ENCODE measurements at regions not wholly inside any gene's neighbourhood (a gene's known extent, or its start where the extent isn't known, plus 50 kb on each side); places are given as distances from the start of the nearest gene placed in this dataset.
A peak's percentile ranks its signal among the peaks of the same experiment; 100 is the strongest.

DNA sequence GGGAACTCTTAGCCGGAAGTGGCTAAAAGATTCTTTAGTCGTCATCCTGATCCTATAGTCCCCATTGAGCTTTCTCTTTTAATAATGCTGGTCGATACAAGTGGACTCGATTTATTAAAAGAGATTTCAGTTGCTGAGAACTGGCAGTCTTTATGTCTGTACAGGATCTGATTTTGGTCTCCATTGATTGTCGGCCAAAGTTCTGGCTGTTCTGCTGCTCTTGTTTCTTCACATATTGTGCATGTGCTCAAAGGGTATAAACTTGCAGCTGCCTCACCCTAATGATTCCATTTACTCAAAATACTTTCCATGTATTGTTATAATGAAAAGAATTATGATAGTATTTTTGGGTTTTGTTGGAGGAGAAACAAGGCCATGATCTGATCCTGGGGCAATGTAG is 100.7 kb upstream of the CTTNBP2 start:
- DNase-seq: no peak

DNA sequence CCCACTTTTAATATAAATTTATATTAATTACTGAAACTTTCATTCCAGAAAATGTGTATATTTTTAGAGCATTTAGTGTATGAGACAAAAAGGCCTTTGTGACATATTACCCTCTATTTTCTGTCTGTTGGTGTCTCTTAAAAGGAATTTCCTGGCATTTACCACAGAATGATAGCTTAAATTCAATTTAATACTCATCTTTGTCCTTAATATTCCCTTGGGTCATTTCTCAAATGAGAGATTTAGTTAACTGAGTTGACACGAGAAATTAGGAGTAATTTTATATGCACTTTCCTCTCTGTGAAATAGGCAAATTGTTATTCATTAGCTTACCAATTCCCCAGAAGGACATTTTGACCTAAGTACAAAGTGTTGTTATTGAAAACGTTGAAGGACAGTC is 101.7 kb upstream of the CTTNBP2 start:
- DNase-seq: no peak

DNA sequence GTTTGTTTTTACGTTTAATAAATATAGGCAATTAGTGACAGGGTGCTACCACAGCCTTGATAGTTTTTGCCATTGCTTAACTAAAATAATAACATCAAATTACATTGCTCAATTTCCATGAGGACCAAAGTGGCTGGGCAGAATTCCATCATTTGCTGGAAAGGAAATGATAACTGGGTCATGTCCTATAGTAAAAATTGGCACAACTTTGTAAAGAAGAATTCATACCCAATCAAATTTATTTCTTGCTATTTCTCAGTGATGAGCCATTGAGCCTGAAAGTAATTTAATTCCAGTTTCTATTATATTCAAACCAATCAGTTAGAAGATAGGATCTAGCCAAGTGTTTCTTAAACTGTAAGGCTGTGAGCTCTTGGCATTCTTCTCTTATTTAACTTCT is 102.2 kb upstream of the CTTNBP2 start:
- DNase-seq: peak; percentile 2

DNA sequence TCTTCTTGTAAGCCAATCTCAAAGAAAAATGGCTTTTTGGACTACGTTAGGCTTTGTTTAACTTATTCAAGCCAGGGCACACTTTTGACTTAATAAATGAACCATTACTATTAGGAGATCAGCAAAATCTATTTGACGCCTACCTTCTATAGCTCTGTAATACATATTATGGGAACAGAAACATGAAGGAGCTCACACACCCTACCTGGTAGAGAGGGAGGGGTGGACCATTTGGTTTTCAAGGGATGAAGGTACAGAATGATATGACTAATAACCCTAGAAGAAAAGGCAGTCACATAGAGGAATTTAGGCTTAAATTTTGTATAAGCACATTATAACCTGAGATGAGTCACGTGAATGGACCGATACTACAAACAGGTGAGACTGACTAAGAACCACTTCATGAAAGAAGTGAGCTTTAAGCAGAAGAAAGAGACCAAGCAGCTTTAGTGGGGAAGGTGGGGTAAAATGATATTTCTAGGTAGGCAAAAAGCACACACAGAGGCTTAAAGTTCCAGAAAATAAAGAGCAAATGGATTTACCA is 106.8 kb upstream of the CTTNBP2 start:
- no peak for DNase-seq

DNA sequence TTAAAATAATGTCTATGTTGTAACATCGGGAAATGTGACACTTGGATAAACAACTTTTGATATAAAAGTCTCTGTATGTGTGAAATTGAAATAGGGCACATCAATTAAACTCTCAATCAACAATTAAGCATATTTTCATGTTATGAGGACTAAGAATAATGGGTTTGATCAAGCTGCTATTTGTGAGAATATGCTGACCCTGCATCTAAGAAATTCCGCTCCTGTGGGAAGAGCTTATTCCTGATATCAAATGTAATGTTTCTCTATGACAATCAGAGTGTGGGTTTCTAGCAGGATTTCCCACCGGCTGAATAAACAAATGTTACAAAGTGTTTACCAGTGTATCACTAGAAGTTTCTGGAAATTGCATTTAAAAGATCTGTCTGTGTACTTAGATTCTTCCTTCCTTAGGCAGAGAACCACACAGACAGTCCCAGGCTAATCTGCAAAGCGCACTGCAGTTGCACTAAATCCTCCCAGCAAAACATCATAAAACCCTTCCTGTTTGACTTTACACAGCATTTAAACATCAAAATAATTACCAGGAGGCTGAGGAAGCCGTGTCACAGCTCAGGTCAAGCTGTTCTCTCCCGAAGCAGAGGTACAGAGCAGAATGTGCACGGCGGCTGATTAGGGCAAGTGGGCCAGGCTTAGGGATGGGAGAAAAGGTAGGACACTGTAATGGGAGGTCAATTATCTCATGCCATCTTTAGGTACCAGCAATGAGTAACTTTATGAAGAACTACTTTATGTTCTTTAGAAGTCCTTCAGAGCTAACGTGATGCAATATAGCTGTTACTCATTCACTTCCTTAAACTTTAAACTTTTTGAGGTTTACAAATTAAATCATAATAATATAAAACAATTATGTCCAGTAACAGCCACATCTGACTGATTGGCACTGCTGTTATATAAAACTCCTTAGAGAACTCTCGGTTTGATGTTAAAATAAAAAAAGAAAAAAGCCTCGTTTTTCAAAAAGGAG is 109.1 kb upstream of the CTTNBP2 start:
- no peak for DNase-seq

DNA sequence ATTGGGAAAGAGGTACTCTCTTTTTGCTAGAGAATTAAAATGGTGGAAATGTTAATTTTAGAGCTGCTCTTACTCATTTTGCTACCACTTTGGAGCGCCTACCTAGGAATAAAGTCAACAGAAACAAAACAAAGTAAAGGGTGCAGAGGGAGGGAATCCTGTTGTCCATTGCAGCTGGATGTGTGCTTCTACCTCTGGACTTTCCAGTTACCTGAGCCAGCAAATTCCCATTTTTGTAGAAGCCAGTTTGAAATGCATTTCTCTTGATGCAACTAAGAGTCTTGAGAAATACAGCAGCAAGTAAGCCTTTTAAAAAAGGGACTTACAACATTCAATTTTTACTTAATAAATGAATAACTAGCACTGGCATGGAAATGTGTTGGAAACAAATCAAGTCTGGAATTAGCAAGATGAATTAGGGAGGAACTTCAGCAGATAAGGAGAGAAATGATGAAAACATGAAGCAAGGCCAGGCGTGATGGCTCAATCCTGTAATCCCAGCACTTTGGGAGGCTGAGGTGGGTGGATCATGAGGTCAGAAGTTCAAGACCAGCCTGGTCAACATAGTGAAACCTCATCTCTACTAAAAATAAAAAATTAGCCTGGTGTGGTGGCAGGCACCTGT is 113.5 kb upstream of the CTTNBP2 start:
- no peak for DNase-seq

DNA sequence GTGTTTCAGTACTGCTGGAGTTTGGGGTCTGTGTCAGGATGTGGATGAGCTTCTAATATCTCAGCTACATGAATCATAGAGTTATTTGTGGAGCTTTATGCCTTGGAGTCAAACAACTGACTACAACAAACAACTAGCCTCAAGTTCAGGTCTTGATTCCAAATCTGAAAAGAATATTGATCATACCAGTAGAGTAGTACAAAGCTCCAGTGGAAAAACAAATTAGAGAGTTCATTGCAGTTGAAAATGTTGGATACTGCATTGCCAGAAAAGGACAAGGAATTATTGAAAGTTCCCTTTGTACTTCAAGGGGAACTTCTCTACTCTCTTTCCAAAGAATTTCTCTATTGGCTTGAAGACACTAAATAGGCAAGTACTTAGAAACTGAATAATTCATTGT is 117.6 kb upstream of the CTTNBP2 start:
- no peak for DNase-seq

DNA sequence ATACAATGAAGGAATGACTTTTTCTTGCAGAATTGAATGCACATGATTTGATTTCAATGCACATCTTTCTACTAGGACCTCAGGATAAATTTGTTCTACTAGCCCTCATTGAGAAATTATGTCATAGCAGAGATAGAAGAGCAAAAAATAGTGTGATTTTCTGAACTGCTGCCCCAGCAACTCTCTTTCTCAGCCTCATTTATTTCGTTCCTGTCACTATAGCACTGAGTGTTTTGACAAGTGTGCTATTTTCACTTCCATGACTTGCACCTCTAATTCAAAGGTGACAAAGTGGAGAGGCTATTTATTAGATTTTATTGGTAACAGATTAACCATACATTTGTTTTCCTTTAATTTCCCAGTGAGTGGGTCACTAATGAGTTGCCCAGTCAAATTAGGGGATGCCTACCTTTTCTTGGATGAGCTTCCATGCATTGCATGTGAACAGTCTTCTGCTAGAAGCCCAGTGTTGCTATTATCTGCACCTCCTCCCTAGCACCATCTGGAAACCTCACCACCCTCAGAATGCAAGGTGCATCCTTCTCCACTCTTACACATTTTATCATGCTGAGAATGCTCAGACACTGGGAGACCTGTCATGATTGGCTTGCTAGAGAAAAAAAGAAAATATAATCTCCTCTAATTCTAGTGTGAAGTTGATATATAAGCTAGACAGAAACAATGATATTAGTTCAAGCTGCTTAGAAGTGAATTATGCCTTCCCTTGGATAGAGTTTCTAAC is 119.6 kb upstream of the CTTNBP2 start:
- DNase-seq: no peak

DNA sequence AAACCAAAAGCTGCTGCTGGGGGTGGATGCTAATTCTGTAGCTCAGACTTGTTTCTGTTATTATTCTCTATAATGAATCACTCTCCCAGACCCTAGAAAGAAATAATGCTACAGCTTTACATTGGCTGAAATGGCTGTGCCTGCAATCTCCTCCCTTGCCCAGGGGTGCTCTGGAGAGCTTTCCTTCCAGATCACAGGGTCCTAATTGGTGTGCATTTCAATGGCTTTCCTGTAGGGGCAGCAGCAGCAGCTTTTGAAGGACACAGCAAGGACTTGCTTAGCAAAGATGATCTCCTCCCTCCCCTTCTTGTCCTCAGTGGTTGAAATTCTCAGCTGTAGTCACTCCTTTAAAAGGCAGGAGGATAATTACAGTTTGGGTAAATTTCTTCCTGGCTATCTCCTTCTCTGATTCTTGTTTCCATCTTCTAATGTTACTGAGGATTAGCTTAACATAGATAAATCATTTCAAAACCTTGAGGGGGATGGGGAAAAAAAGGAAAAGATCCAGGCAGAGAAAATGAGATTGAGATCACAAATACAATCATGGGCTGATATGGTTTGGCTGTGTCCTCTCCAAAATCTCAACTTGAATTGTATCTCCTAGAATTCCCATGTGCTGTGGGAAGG is 120.2 kb upstream of the CTTNBP2 start:
- peak; percentile 28 for DNase-seq

DNA sequence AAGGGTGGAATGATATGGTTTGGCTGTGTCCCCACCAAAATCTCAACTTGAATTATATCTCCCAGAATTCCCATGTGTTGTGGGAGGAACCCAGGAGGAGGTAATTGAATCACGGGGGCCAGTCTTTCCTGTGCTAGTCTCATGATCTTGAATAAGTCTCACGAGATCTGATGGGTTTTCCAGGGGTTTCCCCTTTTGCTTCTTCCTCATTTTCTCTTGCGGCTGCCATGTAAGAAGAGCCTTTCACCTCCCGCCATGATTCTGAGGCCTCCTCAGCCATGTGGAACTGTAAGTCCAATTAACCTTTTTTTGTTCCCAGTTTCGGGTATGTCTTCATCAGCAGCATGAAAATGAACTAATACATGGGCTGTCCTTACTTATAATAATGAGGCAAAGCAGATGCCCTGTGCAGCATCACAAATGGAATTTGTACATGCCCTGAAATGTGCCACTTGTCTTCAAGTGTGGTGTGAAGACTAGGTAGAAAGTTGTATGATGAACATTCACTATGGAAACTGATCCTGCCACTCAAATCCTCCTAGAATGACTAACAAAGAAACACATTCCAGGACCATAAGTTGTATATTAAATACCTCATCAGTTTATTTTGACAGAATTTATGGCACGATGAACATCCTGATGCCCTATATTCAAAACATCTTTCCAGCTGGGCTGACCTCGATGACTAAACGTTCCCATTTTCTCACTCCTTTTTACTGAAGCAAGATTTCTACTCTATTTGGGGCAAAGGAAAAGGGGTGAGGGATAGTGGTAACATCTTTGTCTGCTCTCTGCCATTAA is 122.8 kb upstream of the CTTNBP2 start:
- no peak for DNase-seq

DNA sequence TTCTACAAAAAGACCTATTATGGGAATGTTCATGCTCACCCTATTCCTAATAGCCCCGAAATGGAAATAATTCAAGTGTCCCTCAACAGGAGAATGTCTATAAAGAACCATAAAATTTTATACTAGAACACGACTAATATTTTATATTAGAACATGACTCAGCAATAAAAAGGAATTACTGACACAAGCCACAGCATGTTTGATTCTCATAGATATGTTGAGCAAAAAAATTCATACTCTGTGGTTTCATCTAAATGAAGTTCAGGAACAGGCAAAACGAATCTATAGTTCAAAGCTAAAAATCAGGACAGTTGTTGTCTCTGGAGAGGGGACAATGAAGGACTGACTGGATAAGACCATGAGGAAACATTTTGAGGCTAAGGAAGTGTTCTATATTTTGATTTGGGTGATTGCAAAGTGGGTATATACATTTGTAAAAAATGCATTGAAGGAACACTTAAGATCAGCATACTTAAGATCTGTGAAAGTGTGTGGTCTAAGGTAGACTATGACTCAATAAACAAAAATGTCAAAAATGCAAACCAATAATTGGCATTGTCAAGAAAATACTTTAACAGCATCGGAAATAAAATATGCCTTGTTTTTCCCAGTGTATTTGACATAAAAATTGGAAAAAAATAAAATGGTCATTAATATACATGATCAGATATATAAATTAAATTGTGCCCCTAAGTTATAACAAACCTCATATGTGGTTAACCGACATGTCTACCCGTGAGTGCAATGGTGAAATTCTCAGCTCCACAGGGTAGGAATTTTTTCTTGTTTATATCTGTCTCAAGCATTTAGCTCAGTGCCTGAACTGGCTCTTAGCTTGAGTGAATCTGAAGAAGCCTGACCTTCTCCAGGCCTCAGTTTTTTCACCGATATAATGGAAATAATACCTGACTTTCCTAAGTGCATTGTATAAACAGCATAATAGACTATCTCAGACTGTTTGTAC is 124.9 kb upstream of the CTTNBP2 start:
- no peak for DNase-seq

DNA sequence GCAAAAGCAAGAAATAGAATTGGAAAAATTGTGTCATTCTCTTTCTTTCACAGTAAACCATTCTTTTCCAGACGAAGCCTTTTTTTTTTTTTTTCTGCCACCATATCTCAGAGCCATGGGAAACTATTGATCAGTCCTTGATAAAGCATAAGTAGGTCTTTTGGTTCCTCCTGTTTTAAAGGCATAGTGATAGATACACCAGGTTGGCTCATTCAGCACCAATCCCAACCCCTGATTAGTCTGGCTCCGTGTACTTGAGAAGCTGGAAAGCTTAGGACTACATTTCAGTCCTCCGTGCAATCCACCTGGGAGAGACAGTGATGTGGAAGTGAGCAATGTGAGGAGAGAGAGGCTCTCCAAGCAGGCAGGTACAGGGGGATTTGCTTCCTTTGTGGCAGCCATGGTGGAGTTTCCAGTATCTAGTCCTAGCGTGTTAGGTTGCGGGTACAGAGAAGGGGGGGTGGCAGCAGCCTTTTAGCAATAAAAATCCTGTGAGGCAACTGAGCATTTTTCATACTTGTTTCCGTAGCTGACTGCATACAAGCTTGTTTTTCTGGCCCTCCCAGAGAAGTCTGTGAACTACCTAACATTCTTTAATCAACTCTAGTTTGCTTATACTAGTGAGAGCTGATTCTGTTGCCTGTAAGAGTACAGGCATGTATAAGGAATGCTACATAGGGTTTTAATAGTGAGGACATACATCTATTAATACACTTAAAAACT is 127.4 kb upstream of the CTTNBP2 start:
- DNase-seq: no peak

DNA sequence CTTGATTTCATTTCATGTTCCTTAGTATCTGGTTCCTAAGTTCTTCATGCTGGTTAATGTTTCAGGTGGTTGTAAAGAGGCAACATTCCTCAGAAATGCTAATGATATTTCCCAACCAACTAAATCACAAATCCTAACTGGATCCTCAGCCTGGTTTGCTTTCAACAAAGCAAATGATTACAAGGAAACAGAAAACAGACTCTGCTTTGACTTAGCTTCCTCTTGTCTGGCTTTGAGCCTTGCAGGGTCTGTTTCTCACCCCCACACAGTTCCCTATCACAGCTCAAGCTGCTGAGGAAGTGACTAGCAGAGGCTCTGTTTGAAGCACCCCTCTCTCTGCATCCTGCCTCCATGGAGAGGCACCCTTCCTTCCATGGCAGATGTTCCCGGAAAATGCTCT is 130.2 kb upstream of the CTTNBP2 start:
- DNase-seq: no peak

DNA sequence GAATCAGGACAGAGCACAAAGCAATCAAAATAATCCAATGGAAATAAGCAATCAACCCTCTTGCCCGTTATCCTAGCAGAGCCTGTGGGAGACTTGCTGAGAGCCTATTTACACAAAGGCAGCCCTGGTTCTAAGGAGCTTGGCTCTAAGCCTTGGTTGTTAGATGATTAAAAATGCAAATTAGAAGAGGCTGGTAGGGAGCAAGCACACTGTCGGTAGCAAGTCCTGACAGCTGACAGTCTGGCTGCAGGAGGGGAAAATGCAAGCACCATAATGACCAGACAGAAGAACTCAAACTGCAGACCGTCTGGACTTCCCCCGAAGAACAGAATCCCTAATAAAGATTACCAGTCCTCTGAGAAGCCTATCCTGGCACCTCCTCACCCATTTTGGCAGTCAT is 131.8 kb upstream of the CTTNBP2 start:
- no peak for DNase-seq

DNA sequence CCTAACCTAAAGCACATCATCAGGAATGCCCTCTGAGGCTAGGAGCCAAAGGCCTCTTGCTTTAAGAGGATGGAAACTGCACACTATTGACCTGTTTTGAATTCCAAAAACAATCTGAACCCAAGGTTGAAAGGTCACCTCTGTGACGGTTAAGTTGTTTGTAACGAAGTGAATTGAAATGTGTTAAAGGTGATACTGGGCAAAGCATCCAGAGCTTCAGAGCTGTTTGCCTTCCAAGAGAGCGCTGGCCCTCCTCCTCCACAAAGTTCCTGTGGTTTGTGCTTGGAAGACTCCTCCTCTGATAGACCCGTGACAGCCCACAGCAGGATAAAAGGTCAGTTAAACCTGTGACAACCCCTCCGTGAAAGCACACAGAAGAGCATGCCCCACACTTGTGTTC is 133.7 kb upstream of the CTTNBP2 start:
- no peak for DNase-seq

DNA sequence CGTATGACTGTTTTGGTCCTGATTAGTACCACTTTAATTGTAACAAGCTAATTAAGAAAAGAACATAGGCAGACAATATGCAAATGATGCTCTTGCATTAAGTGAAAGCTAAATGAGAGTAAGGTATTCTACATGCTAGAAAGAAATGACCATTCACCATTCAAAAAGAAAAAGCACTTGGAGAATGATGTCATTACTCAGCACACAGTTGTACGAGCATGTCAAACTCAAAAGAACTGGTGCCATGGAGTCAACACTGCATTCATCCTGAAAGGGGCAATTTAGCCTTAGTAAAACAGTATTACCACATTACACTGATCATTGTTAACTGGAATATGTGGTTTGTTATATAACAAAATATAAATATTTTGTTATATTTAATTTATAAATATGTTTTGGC is 136.2 kb upstream of the CTTNBP2 start:
- no peak for DNase-seq

DNA sequence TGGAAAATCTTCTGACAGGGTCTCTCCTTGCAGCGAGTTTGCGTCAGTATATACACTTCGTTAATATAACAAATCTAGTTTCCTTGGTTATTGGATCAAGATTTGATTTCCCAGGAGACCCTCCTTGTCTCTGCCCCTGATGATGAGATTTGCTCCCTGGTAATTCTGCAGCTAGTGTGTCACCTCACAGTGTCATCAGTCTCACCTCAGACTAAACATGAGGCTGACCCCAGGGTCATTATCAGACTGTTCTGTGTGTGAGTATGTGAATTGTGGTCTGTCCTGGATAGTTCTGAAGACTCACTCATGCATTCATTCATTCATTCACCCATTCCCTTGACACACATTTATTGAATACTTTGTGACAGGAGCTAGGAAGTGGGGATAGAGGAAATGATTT is 138.4 kb upstream of the CTTNBP2 start:
- DNase-seq: no peak

DNA sequence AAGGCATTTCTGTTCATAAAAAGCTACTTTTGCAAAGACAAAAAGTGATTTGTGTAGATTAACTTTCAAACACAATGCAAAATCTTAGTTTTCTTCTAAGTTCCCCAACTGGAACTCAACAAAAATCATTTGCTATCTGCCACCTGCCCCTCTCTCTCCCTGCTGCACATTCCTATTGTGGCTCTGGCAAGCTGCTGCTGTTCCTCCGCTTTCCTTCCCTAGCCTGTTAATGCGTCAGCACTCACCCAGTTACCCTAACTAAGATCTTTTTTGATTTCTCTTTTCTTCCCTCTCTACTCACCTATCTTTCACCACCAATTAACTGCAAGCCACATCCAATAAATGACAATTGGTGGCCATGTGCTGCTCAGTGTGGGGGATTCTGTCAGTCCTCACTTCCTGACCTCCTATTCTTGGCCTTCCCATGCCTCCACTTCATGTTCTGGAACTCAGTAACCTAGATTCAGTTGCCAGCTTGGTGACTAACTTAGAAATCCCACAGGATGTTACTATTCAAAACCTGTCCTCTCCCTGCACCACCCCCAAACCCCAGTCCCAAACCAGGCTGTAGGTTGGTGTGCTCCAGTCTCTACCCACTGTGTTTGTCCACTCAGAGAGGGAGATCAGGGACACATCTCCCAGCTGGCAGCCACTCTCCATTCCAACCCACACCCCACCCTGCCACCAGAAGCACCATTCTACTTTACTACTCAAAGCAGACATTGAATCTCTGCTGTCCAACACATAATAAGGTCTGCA is 140.2 kb upstream of the CTTNBP2 start:
- DNase-seq: no peak

DNA sequence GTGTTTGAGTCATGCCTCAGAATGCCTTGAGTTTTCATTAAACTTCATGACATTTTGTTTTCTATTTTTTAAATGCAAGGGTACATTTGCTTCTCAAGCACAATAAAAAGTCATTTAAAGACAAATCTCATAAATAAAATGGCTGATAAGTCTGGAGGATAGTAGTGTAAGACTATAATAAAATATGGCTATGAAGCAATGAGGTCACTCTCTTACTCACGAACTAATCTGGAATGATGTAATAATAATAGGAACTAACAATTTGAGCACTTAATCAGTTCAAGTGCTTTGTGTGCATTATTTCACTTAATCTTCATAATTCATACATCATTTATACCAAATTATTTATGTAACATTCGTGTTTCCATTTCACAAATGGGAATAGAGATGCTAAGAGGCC is 149.3 kb upstream of the CTTNBP2 start:
- DNase-seq: no peak

Measured in tongue (tissue), 1 donor.